CD4-positive, alpha-beta T cell treated with Interleukin-4 for 1 hour (primary cell): ENCODE measurements at regions not wholly inside any gene's neighbourhood (a gene's known extent, or its start where the extent isn't known, plus 50 kb on each side); places are given as distances from the start of the nearest gene placed in this dataset.
A peak's percentile ranks its signal among the peaks of the same experiment; 100 is the strongest.

Source experiments
- DNase-seq, 2 donors: peaks; one replicate each; pipeline ENCODE4 v3.0.0-alpha.2; 2020 to 2022

GRCh38 chr4:11049001-11049400 is 364.4 kb upstream of the CLNK start:
- DNase-seq: no peak

- DNase-seq: no peak
Measured at GRCh38 chr4:11042760-11043159, 358.2 kb upstream of the CLNK start.

GRCh38 chr4:11039634-11040131 is 355.1 kb upstream of the CLNK start:
- no peak for DNase-seq

- DNase-seq: no peak
Measured at GRCh38 chr4:11038926-11039325, 354.4 kb upstream of the CLNK start.

GRCh38 chr4:11037637-11038036 is 353.1 kb upstream of the CLNK start:
- no peak for DNase-seq

- DNase-seq: no peak
Measured at GRCh38 chr4:11028334-11028733, 343.8 kb upstream of the CLNK start.

- no peak for DNase-seq
Measured at GRCh38 chr4:11021333-11021732, 336.8 kb upstream of the CLNK start.

- DNase-seq: no peak
Measured at GRCh38 chr4:11019451-11020240, 335.1 kb upstream of the CLNK start.

GRCh38 chr4:11014199-11014598 is 329.6 kb upstream of the CLNK start:
- DNase-seq: no peak

GRCh38 chr4:11013094-11013664 is 328.6 kb upstream of the CLNK start:
- no peak for DNase-seq

- DNase-seq: no peak
Measured at GRCh38 chr4:11011249-11011648, 326.7 kb upstream of the CLNK start.

- no peak for DNase-seq
Measured at GRCh38 chr4:11010624-11011023, 326.1 kb upstream of the CLNK start.

- no peak for DNase-seq
Measured at GRCh38 chr4:11009281-11009680, 324.7 kb upstream of the CLNK start.

- no peak for DNase-seq
Measured at GRCh38 chr4:11005300-11005699, 320.7 kb upstream of the CLNK start.

- no peak for DNase-seq
Measured at GRCh38 chr4:11004818-11005217, 320.2 kb upstream of the CLNK start.

- DNase-seq: no peak
Measured at GRCh38 chr4:11002961-11003360, 318.4 kb upstream of the CLNK start.

GRCh38 chr4:10998846-10999245 is 314.3 kb upstream of the CLNK start:
- DNase-seq: no peak

GRCh38 chr4:10984815-10985214 is 300.2 kb upstream of the CLNK start:
- no peak for DNase-seq

GRCh38 chr4:10983885-10984640 is 299.5 kb upstream of the CLNK start:
- no peak for DNase-seq

GRCh38 chr4:10983268-10983667 is 298.7 kb upstream of the CLNK start:
- peak; percentile 22 to 27 for DNase-seq

- DNase-seq: no peak
Measured at GRCh38 chr4:10982305-10982704, 297.7 kb upstream of the CLNK start.

GRCh38 chr4:10981576-10981975 is 297.0 kb upstream of the CLNK start:
- DNase-seq: no peak

- no peak for DNase-seq
Measured at GRCh38 chr4:10981096-10981495, 296.5 kb upstream of the CLNK start.

- no peak for DNase-seq
Measured at GRCh38 chr4:10979032-10979431, 294.5 kb upstream of the CLNK start.
